ENCODE measurements at regions not wholly inside any gene's neighbourhood (a gene's known extent, or its start where the extent isn't known, plus 50 kb on each side); places are given as distances from the start of the nearest gene placed in this dataset.

GRCh38 chr9:87189006-87189405 lies 241.7 kb upstream of the GAS1 start:
- Histone ChIP-seq H3K36me3 (no peaks in the 10 kb centered on the region), H3K27ac (no peak overlapping the region), H3K27me3 (replicated peaks; ENCODE audit: insufficient read depth) (no peaks in the 10 kb centered on the region), H3K4me1 (ENCODE audit: control insufficient read depth in 1 of 2, low read depth in 2 of 2) (peaks cover 0 to 5% of the 10 kb centered on the region in 2 donors), H3K9me3 (no peaks in the 10 kb centered on the region), H3K4me3 (no peak overlapping the region)
- no peak for TF ChIP-seq CTCF (IDR thresholded peaks at IDR 0.05)
- ATAC-seq (ENCODE audit: insufficient number of reproducible peaks, low FRiP score, low read depth) = no peak
- no peak for DNase-seq (ENCODE audit: low spot score)

- Histone ChIP-seq H3K4me3 (no peak overlapping the region), H3K27ac (no peak overlapping the region), H3K36me3 (no peaks in the 10 kb centered on the region), H3K4me1 (ENCODE audit: control insufficient read depth in 1 of 2, low read depth in 2 of 2) (peaks cover 10 to 32% of the 10 kb centered on the region in 2 donors), H3K27me3 (replicated peaks; ENCODE audit: insufficient read depth) (no peaks in the 10 kb centered on the region), H3K9me3 (no peaks in the 10 kb centered on the region)
- no peak for TF ChIP-seq CTCF (IDR thresholded peaks at IDR 0.05)
- no peak for DNase-seq (ENCODE audit: low spot score)
- ATAC-seq (ENCODE audit: insufficient number of reproducible peaks, low FRiP score, low read depth) = no peak
Observed at GRCh38 chr9:87193151-87193550, 245.8 kb upstream of the GAS1 start.

GRCh38 chr9:87193925-87194868 lies 246.9 kb upstream of the GAS1 start:
- no peak for DNase-seq (ENCODE audit: low spot score)
- no peak for TF ChIP-seq CTCF (IDR thresholded peaks at IDR 0.05)
- no peak for ATAC-seq (ENCODE audit: insufficient number of reproducible peaks, low FRiP score, low read depth)

GRCh38 chr9:87195306-87195705 lies 248.0 kb upstream of the GAS1 start:
- Histone ChIP-seq H3K36me3 (no peaks in the 10 kb centered on the region), H3K27me3 (replicated peaks; ENCODE audit: insufficient read depth) (no peaks in the 10 kb centered on the region), H3K9me3 (no peaks in the 10 kb centered on the region), H3K4me1 (ENCODE audit: control insufficient read depth in 1 of 2, low read depth in 2 of 2) (peaks cover 14 to 42% of the 10 kb centered on the region in 2 donors), H3K4me3 (no peak overlapping the region), H3K27ac (no peak overlapping the region)
- TF ChIP-seq CTCF (IDR thresholded peaks at IDR 0.05) = no peak
- DNase-seq (ENCODE audit: low spot score) = no peak
- no peak for ATAC-seq (ENCODE audit: insufficient number of reproducible peaks, low FRiP score, low read depth)

More at GRCh38 chr9:87193925-87194868, 246.9 kb upstream of the GAS1 start:
- H3K9me3 ChIP-seq = no peaks in the 10 kb centered on the region
- peaks cover 14 to 41% of the 10 kb centered on the region in 2 donors for H3K4me1 ChIP-seq (ENCODE audit: control insufficient read depth in 1 of 2, low read depth in 2 of 2)
- no peak overlapping the region for H3K4me3 ChIP-seq
- H3K27ac ChIP-seq = peak overlapping the region; percentile 27 to 48
- no peaks in the 10 kb centered on the region for H3K27me3 ChIP-seq (replicated peaks; ENCODE audit: insufficient read depth)
- H3K36me3 ChIP-seq = no peaks in the 10 kb centered on the region

- TF ChIP-seq CTCF (IDR thresholded peaks at IDR 0.05) = no peak
- peaks cover 18 to 51% of the 10 kb centered on the region in 2 donors for H3K4me1 ChIP-seq (ENCODE audit: control insufficient read depth in 1 of 2, low read depth in 2 of 2)
- no peaks in the 10 kb centered on the region for H3K27me3 ChIP-seq (replicated peaks; ENCODE audit: insufficient read depth)
- peak overlapping the region; percentile 54 to 59 for H3K27ac ChIP-seq
- no peaks in the 10 kb centered on the region for H3K9me3 ChIP-seq
- ATAC-seq (ENCODE audit: insufficient number of reproducible peaks, low FRiP score, low read depth) (no peak), DNase-seq (ENCODE audit: low spot score) (no peak)
- H3K4me3 ChIP-seq = peak overlapping the region; percentile 33
- no peaks in the 10 kb centered on the region for H3K36me3 ChIP-seq
Observed at GRCh38 chr9:87197349-87198130, 250.2 kb upstream of the GAS1 start.
